Nephron (organoid): ENCODE measurements at regions not wholly inside any gene's neighbourhood (a gene's known extent, or its start where the extent isn't known, plus 50 kb on each side); places are given as distances from the start of the nearest gene placed in this dataset.

Source experiments
- H3K27ac Mint-ChIP-seq, 3 experiments: 2 replicates each; pipeline ENCODE4 v1.8.0; 2020; ENCODE audit warnings: mixed read lengths in 3 of 3, mild to moderate bottlenecking in 2 of 3, moderate library complexity in 1 of 3
- H3K27me3 Mint-ChIP-seq: 2 replicates; pipeline ENCODE4 v1.8.0; 2021; ENCODE audit warnings: low read depth, mild to moderate bottlenecking, moderate library complexity, mixed read lengths
- H3K36me3 Mint-ChIP-seq: 2 replicates; pipeline ENCODE4 v1.8.0; 2020; ENCODE audit warnings: low read depth, mixed read lengths
- H3K4me1 Mint-ChIP-seq: 2 replicates; pipeline ENCODE4 v1.8.0; 2020; ENCODE audit warnings: mixed read lengths
- H3K4me3 Mint-ChIP-seq, 3 experiments: 2 replicates each; pipeline ENCODE4 v1.8.0; 2020; ENCODE audit warnings: mild to moderate bottlenecking in 3 of 3, mixed read lengths in 3 of 3, moderate library complexity in 2 of 3
- H3K9me3 Mint-ChIP-seq: 2 replicates; pipeline ENCODE4 v1.8.0; 2020; ENCODE audit warnings: mixed read lengths
- TF ChIP-seq, protein P1 (sequence below), 3 experiments: fragments of 200-600 bp; sonication (generic); IDR thresholded peaks; one replicate each; pipeline ENCODE4 v1.5.0; 2021; ENCODE audit warnings: antibody characterized with exemption in 3 of 3; ENCODE audit not compliant: unreplicated experiment in 3 of 3

DNA sequence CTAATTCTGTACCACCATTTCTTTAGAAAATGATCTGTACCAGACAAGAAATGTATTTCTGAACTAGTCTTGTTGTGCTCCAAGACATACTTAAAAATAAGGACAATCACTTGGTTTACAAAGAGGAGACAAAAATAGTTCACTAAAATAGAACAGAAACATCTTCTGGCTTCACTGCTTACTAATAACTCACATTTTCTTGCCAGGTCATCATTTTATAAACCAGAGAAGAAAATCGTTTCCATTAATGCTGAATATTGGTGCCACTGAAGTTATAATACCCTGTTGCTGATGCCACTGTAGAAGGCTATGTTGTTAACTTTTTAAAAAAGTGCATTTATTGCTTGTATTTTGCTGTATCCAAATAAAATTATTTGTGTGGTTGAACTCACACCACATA is 94.8 kb upstream of the ZNF236 start:
- peaks cover 36% of the 10 kb centered on the region for H3K9me3 Mint-ChIP-seq
- TF ChIP-seq, protein P1, sequence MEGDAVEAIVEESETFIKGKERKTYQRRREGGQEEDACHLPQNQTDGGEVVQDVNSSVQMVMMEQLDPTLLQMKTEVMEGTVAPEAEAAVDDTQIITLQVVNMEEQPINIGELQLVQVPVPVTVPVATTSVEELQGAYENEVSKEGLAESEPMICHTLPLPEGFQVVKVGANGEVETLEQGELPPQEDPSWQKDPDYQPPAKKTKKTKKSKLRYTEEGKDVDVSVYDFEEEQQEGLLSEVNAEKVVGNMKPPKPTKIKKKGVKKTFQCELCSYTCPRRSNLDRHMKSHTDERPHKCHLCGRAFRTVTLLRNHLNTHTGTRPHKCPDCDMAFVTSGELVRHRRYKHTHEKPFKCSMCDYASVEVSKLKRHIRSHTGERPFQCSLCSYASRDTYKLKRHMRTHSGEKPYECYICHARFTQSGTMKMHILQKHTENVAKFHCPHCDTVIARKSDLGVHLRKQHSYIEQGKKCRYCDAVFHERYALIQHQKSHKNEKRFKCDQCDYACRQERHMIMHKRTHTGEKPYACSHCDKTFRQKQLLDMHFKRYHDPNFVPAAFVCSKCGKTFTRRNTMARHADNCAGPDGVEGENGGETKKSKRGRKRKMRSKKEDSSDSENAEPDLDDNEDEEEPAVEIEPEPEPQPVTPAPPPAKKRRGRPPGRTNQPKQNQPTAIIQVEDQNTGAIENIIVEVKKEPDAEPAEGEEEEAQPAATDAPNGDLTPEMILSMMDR (IDR thresholded peaks at IDR 0.05; ENCODE audit: unreplicated experiment in 3 of 3) = no peak
- H3K4me3 Mint-ChIP-seq = no peak overlapping the region
- peaks cover 3% of the 10 kb centered on the region for H3K36me3 Mint-ChIP-seq
- no peaks in the 10 kb centered on the region for H3K27me3 Mint-ChIP-seq
- H3K4me1 Mint-ChIP-seq = peaks cover 16% of the 10 kb centered on the region
- no peak overlapping the region for H3K27ac Mint-ChIP-seq

DNA sequence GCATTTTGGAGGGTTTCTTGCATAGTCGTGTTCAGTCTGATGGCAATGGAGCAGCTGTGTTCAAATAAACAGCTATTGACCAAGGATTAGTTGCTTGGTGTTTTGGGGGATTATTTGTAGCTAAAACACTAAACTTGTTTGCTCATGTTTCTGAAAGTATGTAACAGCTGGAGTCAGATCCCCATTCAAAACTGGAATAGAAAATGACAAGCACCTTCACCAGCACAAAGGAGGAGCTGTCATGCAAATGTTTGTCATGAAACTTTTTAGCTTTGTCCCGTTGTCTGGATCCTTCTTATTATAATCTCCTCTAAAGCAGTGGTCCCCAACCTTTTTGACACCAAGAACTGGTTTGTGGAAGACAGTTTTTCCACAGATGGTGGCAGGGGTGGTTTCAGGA is 96.9 kb upstream of the ZNF236 start:
- H3K36me3 Mint-ChIP-seq = peaks cover 3% of the 10 kb centered on the region
- H3K4me1 Mint-ChIP-seq = peaks cover 16% of the 10 kb centered on the region
- no peak overlapping the region for H3K4me3 Mint-ChIP-seq
- TF ChIP-seq, protein P1 (IDR thresholded peaks at IDR 0.05; ENCODE audit: unreplicated experiment in 3 of 3) = no peak
- peaks cover 31% of the 10 kb centered on the region for H3K9me3 Mint-ChIP-seq
- H3K27ac Mint-ChIP-seq = no peak overlapping the region
- H3K27me3 Mint-ChIP-seq = no peaks in the 10 kb centered on the region

DNA sequence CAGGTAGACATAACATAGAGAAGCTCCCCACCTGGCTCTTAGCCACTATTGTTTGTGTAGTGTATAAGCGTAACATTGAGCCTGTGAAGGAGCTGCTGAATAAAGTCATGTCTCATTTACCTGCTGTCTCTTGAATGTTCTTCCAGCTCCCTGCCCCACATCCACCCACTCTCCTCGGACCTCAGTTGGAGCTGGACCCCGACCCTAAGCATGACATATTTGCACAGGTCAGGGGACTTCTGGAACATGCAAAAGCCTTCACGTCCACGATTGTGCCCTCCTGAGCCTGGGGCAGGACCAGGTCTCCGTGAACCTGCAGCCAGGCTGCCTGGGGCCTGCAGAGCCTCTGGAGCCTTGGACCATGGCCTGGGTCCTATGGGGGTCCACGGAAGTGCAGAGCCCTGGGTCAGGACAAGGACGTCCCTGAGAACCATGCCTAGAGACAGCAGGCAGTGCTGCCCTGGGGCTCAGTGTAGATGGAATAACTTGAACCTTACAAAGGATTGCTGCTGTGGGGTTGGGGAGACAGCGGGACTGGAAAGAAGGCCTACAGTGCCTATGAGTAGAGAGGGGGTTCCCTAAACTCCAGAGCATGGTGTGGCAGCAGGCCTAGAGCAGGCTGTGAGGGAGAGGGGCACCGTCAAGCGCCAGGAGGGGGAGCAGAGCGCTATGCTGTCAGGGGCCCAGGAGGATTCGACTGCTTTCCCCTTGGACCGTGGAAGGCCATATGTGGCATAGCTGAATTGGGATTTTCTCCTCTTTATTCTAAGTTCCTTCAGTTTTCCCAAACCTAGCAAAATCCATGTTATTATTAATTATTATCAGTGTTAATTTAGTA is 99.9 kb upstream of the ZNF236 start:
- H3K27me3 Mint-ChIP-seq = no peaks in the 10 kb centered on the region
- no peaks in the 10 kb centered on the region for H3K36me3 Mint-ChIP-seq
- TF ChIP-seq, protein P1 (IDR thresholded peaks at IDR 0.05; ENCODE audit: unreplicated experiment in 3 of 3) = no peak
- peaks cover 16% of the 10 kb centered on the region for H3K4me1 Mint-ChIP-seq
- H3K4me3 Mint-ChIP-seq = no peak overlapping the region
- peaks cover 8% of the 10 kb centered on the region for H3K9me3 Mint-ChIP-seq
- H3K27ac Mint-ChIP-seq = no peak overlapping the region

DNA sequence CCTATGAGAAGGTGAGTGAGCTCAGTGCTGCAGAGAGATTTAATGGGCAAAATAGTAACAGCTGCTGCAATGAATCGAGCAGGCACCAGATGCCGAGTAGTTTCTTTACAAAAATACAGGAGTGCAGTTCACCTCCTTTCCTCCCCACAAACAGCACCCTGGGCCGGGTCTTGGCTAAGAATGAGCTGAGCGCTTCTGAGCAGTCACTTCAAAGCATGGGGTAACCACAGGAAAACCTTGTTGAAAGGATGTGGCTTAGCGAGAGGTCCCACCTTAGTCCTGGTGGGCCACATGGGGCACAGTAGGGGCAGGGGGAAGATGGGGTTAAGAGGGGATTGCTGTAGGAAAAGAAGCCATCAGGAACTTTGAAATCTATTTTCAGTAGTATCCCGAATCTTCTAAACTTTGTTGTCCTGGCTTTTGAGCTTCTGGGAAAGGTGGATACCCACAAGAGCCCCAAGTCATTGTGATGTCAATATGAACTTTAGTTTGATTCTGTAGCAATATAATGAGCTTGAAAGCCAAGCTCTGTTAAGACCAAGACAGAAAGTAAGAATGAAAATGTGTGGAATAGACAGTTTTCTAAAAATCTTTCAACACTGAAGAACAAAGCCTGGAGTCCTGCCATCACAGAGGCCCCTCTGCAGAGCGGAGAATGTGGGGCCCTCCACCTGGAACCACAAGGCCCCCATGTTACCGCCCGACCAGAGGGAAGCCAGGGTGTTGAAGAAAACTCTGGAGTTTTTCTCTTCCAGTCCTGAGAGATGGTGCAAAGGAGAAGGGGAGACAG is 101.0 kb upstream of the ZNF236 start:
- TF ChIP-seq, protein P1 (IDR thresholded peaks at IDR 0.05; ENCODE audit: unreplicated experiment in 3 of 3) = no peak
- Mint-ChIP-seq H3K36me3 (no peaks in the 10 kb centered on the region), H3K4me3 (no peak overlapping the region), H3K9me3 (peaks cover 7% of the 10 kb centered on the region), H3K4me1 (peaks cover 16% of the 10 kb centered on the region), H3K27me3 (no peaks in the 10 kb centered on the region), H3K27ac (no peak overlapping the region)

DNA sequence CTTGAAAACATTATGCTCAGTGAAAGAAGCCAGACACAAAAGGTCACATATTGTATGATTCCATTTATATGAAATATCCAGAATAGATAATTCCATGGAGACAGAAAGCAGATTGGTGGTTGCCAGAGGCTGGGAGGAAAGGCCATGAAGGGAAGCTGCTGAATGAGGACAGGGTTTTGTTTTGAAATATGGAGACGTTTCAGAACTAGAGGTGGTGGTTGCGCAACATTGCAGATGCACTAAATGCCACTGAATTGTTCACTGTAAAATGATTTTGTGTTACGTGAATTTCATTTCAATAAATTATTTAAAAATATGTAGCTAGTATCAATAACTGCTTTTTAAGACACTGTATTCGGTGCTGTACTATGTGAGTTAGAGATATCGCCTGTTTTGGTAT is 101.7 kb upstream of the ZNF236 start:
- TF ChIP-seq, protein P1 (IDR thresholded peaks at IDR 0.05; ENCODE audit: unreplicated experiment in 3 of 3) = no peak
- Mint-ChIP-seq H3K36me3 (no peaks in the 10 kb centered on the region), H3K4me1 (peaks cover 16% of the 10 kb centered on the region)

More for the DNA sequence above, 101.7 kb upstream of the ZNF236 start:
- Mint-ChIP-seq H3K27ac (no peak overlapping the region), H3K9me3 (peaks cover 2% of the 10 kb centered on the region), H3K27me3 (no peaks in the 10 kb centered on the region), H3K4me3 (no peak overlapping the region)
